HCT116 (cell line): ENCODE measurements at regions not wholly inside any gene's neighbourhood (a gene's known extent, or its start where the extent isn't known, plus 50 kb on each side); places are given as distances from the start of the nearest gene placed in this dataset.

Experiments used
- ATAC-seq: fragments of 200-7000 bp; cut with Tn5 transposase; 2 replicates; pipeline ENCODE4 v1.9.1; 2020; ENCODE audit warnings: mild to moderate bottlenecking, moderate library complexity
- BruUV-seq: library from RNA; stranded (reverse); fragments of 400-500 nt; replicated peaks from 2 replicates; lab custom pipeline; 2021; lab: Mats Ljungman, UMichigan
- CTCF ChIA-PET: fragments of 300-600 bp; sonication (Branson Sonifier 250); formaldehyde crosslinking; loops from one replicate; lab custom pipeline; 2021; ENCODE audit warnings: antibody characterized with exemption; lab: Charles Lee
- POLR2A ChIA-PET: fragments of 300-600, 350-600 bp; sonication (Branson Sonifier 250); formaldehyde crosslinking; loops from one replicate; lab custom pipeline; 2021; ENCODE audit warnings: antibody characterized with exemption; lab: Charles Lee
- RAD21 ChIA-PET, 2 experiments: fragments of 300-600 bp; sonication (Branson Sonifier 250); formaldehyde crosslinking; loops; one replicate each; lab custom pipeline; 2023; ENCODE audit warnings: low total read pairs in 2 of 2; ENCODE audit not compliant: uncharacterized antibody in 2 of 2, unreplicated experiment in 2 of 2, low non-redundant PET in 1 of 2; lab: Charles Lee
- DNase-seq: peaks from one replicate; pipeline ENCODE4 v3.0.0-alpha.2; 2010; ENCODE audit warnings: low read depth, low spot score
- H2AFZ ChIP-seq: fragments of 200-600 bp; shearing (Covaris generic), sonication (generic); 2 replicates; pipeline ENCODE4 v1.6.1; 2017; ENCODE audit warnings: low read depth, mixed run types, mixed read lengths, antibody characterized with exemption, low read length; ENCODE audit not compliant: poor library complexity, severe bottlenecking
- H3K27ac ChIP-seq: 2 replicates; pipeline ENCODE4 v1.5.1; 2012; ENCODE audit warnings: low read depth, low read length
- H3K27me3 ChIP-seq: fragments of 200-600 bp; sonication (generic); 2 replicates; pipeline ENCODE4 v1.6.1; 2016; ENCODE audit warnings: mixed run types, low read length, mixed read lengths; ENCODE audit not compliant: insufficient read depth
- H3K36me3 ChIP-seq, 2 experiments: fragments of 200-500 bp in 1 of 2; fragments of 200-600 bp in 1 of 2; sonication (Bioruptor generic) in 1 of 2; sonication (generic) in 1 of 2; 2 replicates each; pipeline versions ENCODE4 v1.5.1 to v1.6.1; 2014 to 2016; ENCODE audit warnings: low read length in 2 of 2, inconsistent platforms in 1 of 2, mixed read lengths in 1 of 2, mixed run types in 1 of 2; ENCODE audit not compliant: insufficient read depth in 2 of 2, control insufficient read depth in 1 of 2
- H3K4me1 ChIP-seq, 2 experiments: fragments of 200-600 bp in 1 of 2; sonication (generic) in 1 of 2; 2 replicates each; pipeline versions ENCODE4 v1.5.1 to v1.6.1; 2012 to 2017; ENCODE audit warnings: low read length in 2 of 2, inconsistent platforms in 1 of 2, mild to moderate bottlenecking in 1 of 2, mixed read lengths in 1 of 2, mixed run types in 1 of 2, moderate library complexity in 1 of 2; ENCODE audit not compliant: insufficient read depth in 2 of 2, control insufficient read depth in 1 of 2
- H3K4me2 ChIP-seq: fragments of 200-600 bp; sonication (generic); 2 replicates; pipeline ENCODE4 v1.6.1; 2017; ENCODE audit warnings: mixed run types, low read length, mixed read lengths
- H3K4me3 ChIP-seq, 2 experiments: fragments of 200-600 bp in 1 of 2; sonication (generic) in 1 of 2; replicated peaks in 1 of 2; 2 replicates each; pipeline ENCODE4 v1.5.1; 2011 to 2016; ENCODE audit warnings: low read length in 2 of 2, control low read depth in 1 of 2, low read depth in 1 of 2, mild to moderate bottlenecking in 1 of 2, mixed read lengths in 1 of 2, mixed run types in 1 of 2
- H3K79me2 ChIP-seq: fragments of 200-600 bp; sonication (generic); 2 replicates; pipeline ENCODE4 v1.6.1; 2017; ENCODE audit warnings: mild to moderate bottlenecking, mixed run types, low read length, moderate library complexity, mixed read lengths; ENCODE audit not compliant: insufficient read depth
- H3K9ac ChIP-seq: fragments of 200-600 bp; sonication (generic); 2 replicates; pipeline ENCODE4 v1.6.1; 2016; ENCODE audit warnings: low read length, mixed read lengths
- H3K9me2 ChIP-seq: fragments of 200-600 bp; sonication (generic), shearing (Covaris generic); 2 replicates; pipeline ENCODE4 v1.6.1; 2017; ENCODE audit warnings: mixed run types, mild to moderate bottlenecking, moderate library complexity; ENCODE audit not compliant: insufficient read depth
- H3K9me3 ChIP-seq, 2 experiments: fragments of 200-500 bp in 1 of 2; fragments of 200-600 bp in 1 of 2; sonication (Bioruptor generic) in 1 of 2; sonication (generic) in 1 of 2; 2 replicates each; pipeline ENCODE4 v1.6.1; 2014 to 2017; ENCODE audit warnings: low read length in 2 of 2, mixed read lengths in 2 of 2, inconsistent platforms in 1 of 2, low read depth in 1 of 2, mild to moderate bottlenecking in 1 of 2, mixed run types in 1 of 2, moderate library complexity in 1 of 2; ENCODE audit not compliant: control insufficient read depth in 1 of 2, insufficient read depth in 1 of 2
- H4K20me1 ChIP-seq: fragments of 200-600 bp; sonication (generic), shearing (Covaris generic); 2 replicates; pipeline ENCODE4 v1.6.1; 2017; ENCODE audit warnings: mixed run types, mild to moderate bottlenecking, moderate library complexity; ENCODE audit not compliant: insufficient read depth
- CBX3 ChIP-seq: IDR thresholded peaks from 2 replicates; pipeline ENCODE4 v1.6.1; 2012; ENCODE audit warnings: low read depth
- CEBPB ChIP-seq: IDR thresholded peaks from 2 replicates; pipeline ENCODE4 v1.6.1; 2012; ENCODE audit warnings: low read depth
- EGR1 ChIP-seq: IDR thresholded peaks from 2 replicates; pipeline ENCODE4 v1.6.1; 2012; ENCODE audit warnings: low read depth
- ELF1 ChIP-seq: IDR thresholded peaks from 2 replicates; pipeline ENCODE4 v1.6.1; 2012; ENCODE audit warnings: low read depth, borderline replicate concordance
- EZH2phosphoT487 ChIP-seq: fragments of 200-600 bp; IDR thresholded peaks from 2 replicates; pipeline ENCODE4 v1.6.1; 2018; ENCODE audit warnings: antibody characterized with exemption, borderline replicate concordance
- POLR2A ChIP-seq: IDR thresholded peaks from 2 replicates; pipeline ENCODE4 v1.7.0; 2011; ENCODE audit warnings: borderline replicate concordance; ENCODE audit not compliant: insufficient read depth, insufficient read length; ENCODE audit errors: extremely low read depth
- RAD21 ChIP-seq: IDR thresholded peaks from 2 replicates; pipeline ENCODE4 v1.6.1; 2012; ENCODE audit warnings: low read depth, mild to moderate bottlenecking
- SP1 ChIP-seq: IDR thresholded peaks from 2 replicates; pipeline ENCODE4 v1.6.1; 2012; ENCODE audit warnings: low read depth
- SRF ChIP-seq: IDR thresholded peaks from 2 replicates; pipeline ENCODE4 v1.6.1; 2012; ENCODE audit warnings: low read depth
- TCF7L2 ChIP-seq: IDR thresholded peaks from 2 replicates; pipeline ENCODE4 v1.7.0; 2011; ENCODE audit warnings: borderline replicate concordance, inconsistent platforms; ENCODE audit not compliant: insufficient read depth, insufficient read length; ENCODE audit errors: extremely low read depth
- YY1 ChIP-seq: IDR thresholded peaks from 2 replicates; pipeline ENCODE4 v1.6.1; 2011; ENCODE audit warnings: low read length, low read depth, moderate library complexity, mild to moderate bottlenecking; ENCODE audit not compliant: insufficient replicate concordance; ENCODE audit errors: extremely low read depth
- ZFX ChIP-seq: fragments of 450-650 bp; IDR thresholded peaks from 2 replicates; pipeline ENCODE4 v1.6.1; 2017
- ZNF274 ChIP-seq: fragments of 200-500 bp; sonication (Bioruptor generic); IDR thresholded peaks from 2 replicates; pipeline ENCODE4 v1.6.1; 2014; ENCODE audit warnings: mild to moderate bottlenecking, low read depth, low read length, inconsistent platforms
- intact Hi-C: fragments of 100-400 bp; cut with micrococcal nuclease; formaldehyde crosslinking; loops from 2 replicates; pipeline ENCODE4 v1.10.0; 2022
- TF ChIP-seq, protein P1 (sequence below): IDR thresholded peaks from 2 replicates; pipeline ENCODE4 v1.6.1; 2012
- TF ChIP-seq, protein P2 (sequence below), 3 experiments: fragments of 200-600 bp in 1 of 3; sonication (generic) in 1 of 3; IDR thresholded peaks in 2 of 3; conservative IDR thresholded peaks in 1 of 3; 2 replicates each; pipeline ENCODE4 v1.5.1; 2012 to 2017; ENCODE audit warnings: low read depth in 2 of 3, low read length in 2 of 3, antibody characterized with exemption in 1 of 3, borderline replicate concordance in 1 of 3, control low read depth in 1 of 3, mild to moderate bottlenecking in 1 of 3, mixed read lengths in 1 of 3, mixed run types in 1 of 3, moderate library complexity in 1 of 3; ENCODE audit not compliant: insufficient read depth in 1 of 3
- TF ChIP-seq, protein P3 (sequence below): IDR thresholded peaks from 2 replicates; pipeline ENCODE4 v1.6.1; 2012; ENCODE audit warnings: low read depth
- TF ChIP-seq, protein P4 (sequence below): IDR thresholded peaks from 2 replicates; pipeline ENCODE4 v1.6.1; 2012
- TF ChIP-seq, protein P5 (sequence below): IDR thresholded peaks from 2 replicates; pipeline ENCODE4 v1.6.1; 2011; ENCODE audit warnings: mild to moderate bottlenecking, low read length, moderate library complexity; ENCODE audit not compliant: insufficient replicate concordance; ENCODE audit errors: extremely low read depth

DNA sequence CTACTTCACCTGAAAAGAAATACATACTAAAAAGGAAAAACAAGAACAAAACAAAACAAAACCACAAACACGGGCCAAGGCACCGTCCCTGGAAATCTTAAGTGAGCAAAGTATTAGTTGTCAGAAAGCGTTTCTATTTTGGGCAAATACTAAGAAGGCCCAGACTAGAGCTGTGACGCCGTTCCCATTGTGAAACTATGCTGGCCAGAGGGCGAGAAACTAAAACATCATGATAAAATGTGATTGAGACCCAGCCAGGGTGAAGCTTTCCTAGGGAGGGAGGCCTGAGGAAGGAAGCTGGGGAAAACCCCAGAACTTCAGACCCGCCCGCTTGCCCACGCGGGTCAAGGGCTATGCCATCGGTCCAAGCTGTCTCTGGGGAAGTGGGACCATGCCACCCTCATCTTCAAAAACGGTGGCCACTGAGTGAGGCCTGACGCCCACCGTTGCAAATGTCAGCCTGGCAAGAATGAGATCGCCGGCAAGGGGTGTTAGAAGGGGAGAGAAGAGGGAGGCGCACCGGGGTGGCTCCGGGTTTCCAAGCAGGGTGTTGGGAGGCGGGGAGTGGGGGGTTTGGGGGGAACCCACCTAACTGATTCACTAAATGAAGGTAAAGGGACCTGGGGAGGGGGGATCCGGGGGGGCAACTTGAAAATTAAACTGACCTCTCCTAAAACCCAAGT is 1950.9 kb upstream of the DEFB115 start:
- Histone ChIP-seq H3K4me1 (no peaks in the 10 kb centered on the region), H3K9me2 (no peaks in the 10 kb centered on the region), H3K4me3 (no peak overlapping the region), H3K9ac (no peak overlapping the region), H2AFZ (no peak overlapping the region), H4K20me1 (no peaks in the 10 kb centered on the region), H3K79me2 (no peaks in the 10 kb centered on the region), H3K27ac (no peak overlapping the region), H3K36me3 (no peaks in the 10 kb centered on the region), H3K4me2 (no peak overlapping the region), H3K27me3 (no peaks in the 10 kb centered on the region), H3K9me3 (no peaks in the 10 kb centered on the region)
- CTCF ChIA-PET, result no interaction called here
- ATAC-seq (no peak), DNase-seq (no peak)
- RAD21 ChIA-PET, result no interaction called here
- TF ChIP-seq, protein P1, sequence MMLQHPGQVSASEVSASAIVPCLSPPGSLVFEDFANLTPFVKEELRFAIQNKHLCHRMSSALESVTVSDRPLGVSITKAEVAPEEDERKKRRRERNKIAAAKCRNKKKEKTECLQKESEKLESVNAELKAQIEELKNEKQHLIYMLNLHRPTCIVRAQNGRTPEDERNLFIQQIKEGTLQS, result no peak
- TF ChIP-seq POLR2A (no peak), CEBPB (no peak), CBX3 (no peak), RAD21 (no peak), EGR1 (no peak), YY1 (no peak), ELF1 (no peak), ZFX (no peak), SP1 (no peak), EZH2phosphoT487 (no peak), ZNF274 (no peak), TCF7L2 (no peak), SRF (no peak)
- TF ChIP-seq, protein P2, sequence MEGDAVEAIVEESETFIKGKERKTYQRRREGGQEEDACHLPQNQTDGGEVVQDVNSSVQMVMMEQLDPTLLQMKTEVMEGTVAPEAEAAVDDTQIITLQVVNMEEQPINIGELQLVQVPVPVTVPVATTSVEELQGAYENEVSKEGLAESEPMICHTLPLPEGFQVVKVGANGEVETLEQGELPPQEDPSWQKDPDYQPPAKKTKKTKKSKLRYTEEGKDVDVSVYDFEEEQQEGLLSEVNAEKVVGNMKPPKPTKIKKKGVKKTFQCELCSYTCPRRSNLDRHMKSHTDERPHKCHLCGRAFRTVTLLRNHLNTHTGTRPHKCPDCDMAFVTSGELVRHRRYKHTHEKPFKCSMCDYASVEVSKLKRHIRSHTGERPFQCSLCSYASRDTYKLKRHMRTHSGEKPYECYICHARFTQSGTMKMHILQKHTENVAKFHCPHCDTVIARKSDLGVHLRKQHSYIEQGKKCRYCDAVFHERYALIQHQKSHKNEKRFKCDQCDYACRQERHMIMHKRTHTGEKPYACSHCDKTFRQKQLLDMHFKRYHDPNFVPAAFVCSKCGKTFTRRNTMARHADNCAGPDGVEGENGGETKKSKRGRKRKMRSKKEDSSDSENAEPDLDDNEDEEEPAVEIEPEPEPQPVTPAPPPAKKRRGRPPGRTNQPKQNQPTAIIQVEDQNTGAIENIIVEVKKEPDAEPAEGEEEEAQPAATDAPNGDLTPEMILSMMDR (IDR thresholded peaks at IDR 0.05 in 2 of 3, conservative IDR thresholded peaks at IDR 0.05 in 1 of 3; ENCODE audit: borderline replicate concordance in 1 of 3, insufficient read depth in 1 of 3, low read depth in 2 of 3, low read length in 2 of 3), result no peak
- TF ChIP-seq, protein P3, sequence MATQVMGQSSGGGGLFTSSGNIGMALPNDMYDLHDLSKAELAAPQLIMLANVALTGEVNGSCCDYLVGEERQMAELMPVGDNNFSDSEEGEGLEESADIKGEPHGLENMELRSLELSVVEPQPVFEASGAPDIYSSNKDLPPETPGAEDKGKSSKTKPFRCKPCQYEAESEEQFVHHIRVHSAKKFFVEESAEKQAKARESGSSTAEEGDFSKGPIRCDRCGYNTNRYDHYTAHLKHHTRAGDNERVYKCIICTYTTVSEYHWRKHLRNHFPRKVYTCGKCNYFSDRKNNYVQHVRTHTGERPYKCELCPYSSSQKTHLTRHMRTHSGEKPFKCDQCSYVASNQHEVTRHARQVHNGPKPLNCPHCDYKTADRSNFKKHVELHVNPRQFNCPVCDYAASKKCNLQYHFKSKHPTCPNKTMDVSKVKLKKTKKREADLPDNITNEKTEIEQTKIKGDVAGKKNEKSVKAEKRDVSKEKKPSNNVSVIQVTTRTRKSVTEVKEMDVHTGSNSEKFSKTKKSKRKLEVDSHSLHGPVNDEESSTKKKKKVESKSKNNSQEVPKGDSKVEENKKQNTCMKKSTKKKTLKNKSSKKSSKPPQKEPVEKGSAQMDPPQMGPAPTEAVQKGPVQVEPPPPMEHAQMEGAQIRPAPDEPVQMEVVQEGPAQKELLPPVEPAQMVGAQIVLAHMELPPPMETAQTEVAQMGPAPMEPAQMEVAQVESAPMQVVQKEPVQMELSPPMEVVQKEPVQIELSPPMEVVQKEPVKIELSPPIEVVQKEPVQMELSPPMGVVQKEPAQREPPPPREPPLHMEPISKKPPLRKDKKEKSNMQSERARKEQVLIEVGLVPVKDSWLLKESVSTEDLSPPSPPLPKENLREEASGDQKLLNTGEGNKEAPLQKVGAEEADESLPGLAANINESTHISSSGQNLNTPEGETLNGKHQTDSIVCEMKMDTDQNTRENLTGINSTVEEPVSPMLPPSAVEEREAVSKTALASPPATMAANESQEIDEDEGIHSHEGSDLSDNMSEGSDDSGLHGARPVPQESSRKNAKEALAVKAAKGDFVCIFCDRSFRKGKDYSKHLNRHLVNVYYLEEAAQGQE, result no peak
- TF ChIP-seq, protein P4, sequence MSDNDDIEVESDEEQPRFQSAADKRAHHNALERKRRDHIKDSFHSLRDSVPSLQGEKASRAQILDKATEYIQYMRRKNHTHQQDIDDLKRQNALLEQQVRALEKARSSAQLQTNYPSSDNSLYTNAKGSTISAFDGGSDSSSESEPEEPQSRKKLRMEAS, result no peak
- TF ChIP-seq, protein P5, sequence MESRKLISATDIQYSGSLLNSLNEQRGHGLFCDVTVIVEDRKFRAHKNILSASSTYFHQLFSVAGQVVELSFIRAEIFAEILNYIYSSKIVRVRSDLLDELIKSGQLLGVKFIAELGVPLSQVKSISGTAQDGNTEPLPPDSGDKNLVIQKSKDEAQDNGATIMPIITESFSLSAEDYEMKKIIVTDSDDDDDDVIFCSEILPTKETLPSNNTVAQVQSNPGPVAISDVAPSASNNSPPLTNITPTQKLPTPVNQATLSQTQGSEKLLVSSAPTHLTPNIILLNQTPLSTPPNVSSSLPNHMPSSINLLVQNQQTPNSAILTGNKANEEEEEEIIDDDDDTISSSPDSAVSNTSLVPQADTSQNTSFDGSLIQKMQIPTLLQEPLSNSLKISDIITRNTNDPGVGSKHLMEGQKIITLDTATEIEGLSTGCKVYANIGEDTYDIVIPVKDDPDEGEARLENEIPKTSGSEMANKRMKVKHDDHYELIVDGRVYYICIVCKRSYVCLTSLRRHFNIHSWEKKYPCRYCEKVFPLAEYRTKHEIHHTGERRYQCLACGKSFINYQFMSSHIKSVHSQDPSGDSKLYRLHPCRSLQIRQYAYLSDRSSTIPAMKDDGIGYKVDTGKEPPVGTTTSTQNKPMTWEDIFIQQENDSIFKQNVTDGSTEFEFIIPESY, result no peak
- POLR2A ChIA-PET, result no interaction called here
- intact Hi-C loops, result no loop called here
- no TSS peak for BruUV-seq
